IPS-18a (cell line): ENCODE measurements at regions not wholly inside any gene's neighbourhood (a gene's known extent, or its start where the extent isn't known, plus 50 kb on each side); places are given as distances from the start of the nearest gene placed in this dataset.

Experiments
- H3K27ac ChIP-seq: one replicate; pipeline ENCODE4 v1.5.1; 2013; ENCODE audit warnings: low read length
- H3K27me3 ChIP-seq: one replicate; pipeline ENCODE4 v1.6.1; 2013; ENCODE audit warnings: mild to moderate bottlenecking, low read length; ENCODE audit not compliant: control insufficient read depth, insufficient read depth
- H3K36me3 ChIP-seq: one replicate; pipeline ENCODE4 v1.6.1; 2013; ENCODE audit warnings: low read depth, low read length; ENCODE audit not compliant: control insufficient read depth
- H3K4me1 ChIP-seq: one replicate; pipeline ENCODE4 v1.6.1; 2013; ENCODE audit warnings: low read depth, low read length; ENCODE audit not compliant: control insufficient read depth
- H3K4me3 ChIP-seq: one replicate; pipeline ENCODE4 v1.5.1; 2013; ENCODE audit warnings: low read length
- H3K9ac ChIP-seq: one replicate; pipeline ENCODE4 v1.6.1; 2013; ENCODE audit warnings: mild to moderate bottlenecking, low read length, moderate library complexity
- H3K9me3 ChIP-seq: one replicate; pipeline ENCODE4 v1.6.1; 2013; ENCODE audit warnings: low read depth, low read length; ENCODE audit not compliant: control insufficient read depth

DNA sequence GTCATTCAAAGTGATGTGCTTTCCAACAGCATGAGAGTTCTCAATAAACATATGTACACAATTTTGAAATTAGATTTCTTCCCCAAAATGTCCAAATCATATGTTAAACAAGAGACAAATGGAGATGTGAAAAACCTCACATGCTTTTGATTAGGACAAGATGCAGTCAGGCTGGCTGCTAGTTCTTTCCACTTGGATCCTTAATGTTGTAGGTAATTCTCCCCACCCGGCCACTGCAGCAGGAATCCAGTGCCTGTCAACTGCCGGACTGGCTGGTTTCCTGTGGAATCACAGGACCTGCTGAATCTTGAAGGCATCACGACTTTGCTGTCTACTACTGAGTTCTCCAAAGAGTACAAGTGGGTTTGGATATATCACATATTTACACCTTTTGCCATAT lies 138.6 kb upstream of the AKR1E2 start:
- Histone ChIP-seq H3K27ac (no peak overlapping the region), H3K4me3 (no peak overlapping the region), H3K9me3 (no peaks in the 10 kb centered on the region), H3K36me3 (no peaks in the 10 kb centered on the region), H3K27me3 (no peaks in the 10 kb centered on the region), H3K9ac (no peak overlapping the region), H3K4me1 (no peaks in the 10 kb centered on the region)

DNA sequence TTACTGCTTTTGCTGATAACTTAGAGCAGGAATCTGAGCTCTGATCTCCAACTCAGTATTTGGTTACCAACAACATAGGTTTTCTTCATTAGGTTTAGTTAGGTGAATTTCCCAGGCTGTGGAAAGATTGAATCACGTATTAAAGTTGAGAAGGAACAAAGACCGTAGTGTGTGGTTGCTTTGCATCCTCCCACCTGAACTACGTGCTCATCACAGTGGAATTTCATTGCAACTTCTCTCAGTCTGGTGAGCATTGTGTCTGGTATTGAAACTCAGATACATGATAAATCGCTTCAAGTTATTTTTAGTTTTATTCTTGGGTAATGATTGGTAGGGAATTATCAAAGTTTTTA lies 139.4 kb upstream of the AKR1E2 start:
- Histone ChIP-seq H3K36me3 (no peaks in the 10 kb centered on the region), H3K27ac (no peak overlapping the region), H3K27me3 (no peaks in the 10 kb centered on the region), H3K9ac (no peak overlapping the region), H3K4me1 (no peaks in the 10 kb centered on the region), H3K9me3 (no peaks in the 10 kb centered on the region), H3K4me3 (no peak overlapping the region)

DNA sequence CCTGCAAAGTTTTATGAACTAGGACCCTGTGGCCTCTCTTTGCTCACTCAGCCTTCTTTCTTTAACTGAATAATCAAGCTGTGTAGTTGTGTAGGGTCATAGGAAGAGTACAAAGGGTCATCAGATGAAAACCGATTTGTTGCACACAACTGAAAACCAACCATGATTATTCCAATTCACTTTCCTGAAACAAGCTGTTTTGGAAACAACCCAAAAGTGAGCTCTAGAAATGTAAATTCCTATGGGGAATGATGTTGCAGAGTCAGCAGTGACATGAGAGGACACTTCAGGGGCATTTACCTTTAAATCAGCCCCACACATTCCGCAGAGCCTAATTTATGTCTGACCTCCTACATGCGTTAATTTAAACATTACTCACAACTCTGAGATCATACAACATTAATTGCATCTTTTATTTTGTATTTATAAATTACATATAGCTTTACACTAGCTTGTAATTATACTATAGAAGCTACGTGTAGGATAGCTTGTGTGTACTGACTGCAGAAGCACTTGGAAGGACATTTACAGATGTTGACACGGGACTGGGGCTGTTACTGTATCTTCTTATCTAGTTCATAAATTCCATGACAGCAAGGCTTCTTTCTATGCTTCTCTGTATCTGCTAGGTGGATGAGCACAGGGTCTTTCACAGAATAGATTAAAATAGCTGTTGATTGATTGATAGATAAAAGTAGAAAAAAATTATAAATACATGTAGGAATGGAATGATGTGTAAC lies 139.9 kb upstream of the AKR1E2 start:
- Histone ChIP-seq H3K4me1 (no peaks in the 10 kb centered on the region), H3K36me3 (no peaks in the 10 kb centered on the region), H3K9ac (no peak overlapping the region), H3K4me3 (no peak overlapping the region), H3K9me3 (no peaks in the 10 kb centered on the region), H3K27ac (no peak overlapping the region), H3K27me3 (no peaks in the 10 kb centered on the region)

DNA sequence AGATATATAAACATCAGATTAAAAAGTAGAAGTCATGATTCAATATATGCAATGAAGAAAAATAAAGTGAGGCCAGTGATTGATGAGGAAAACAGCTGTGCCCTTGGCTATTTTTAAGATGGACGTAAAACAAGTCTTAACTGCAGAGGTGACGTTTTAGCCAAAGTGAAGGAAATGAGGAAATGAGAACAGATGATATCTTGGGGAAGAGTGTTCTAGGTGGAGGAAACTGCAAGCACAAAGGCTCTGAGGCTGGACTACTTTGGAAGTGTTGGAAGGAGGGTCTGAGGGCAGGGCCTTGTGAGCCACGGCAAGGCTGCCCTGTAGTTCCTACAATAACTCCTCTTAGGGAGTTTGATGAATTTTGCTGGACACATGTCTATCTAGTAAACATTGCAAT lies 140.5 kb upstream of the AKR1E2 start:
- no peaks in the 10 kb centered on the region for H3K9me3 ChIP-seq
- H3K9ac ChIP-seq = no peak overlapping the region
- H3K27ac ChIP-seq = no peak overlapping the region
- no peaks in the 10 kb centered on the region for H3K4me1 ChIP-seq
- no peak overlapping the region for H3K4me3 ChIP-seq
- no peaks in the 10 kb centered on the region for H3K36me3 ChIP-seq
- no peaks in the 10 kb centered on the region for H3K27me3 ChIP-seq

DNA sequence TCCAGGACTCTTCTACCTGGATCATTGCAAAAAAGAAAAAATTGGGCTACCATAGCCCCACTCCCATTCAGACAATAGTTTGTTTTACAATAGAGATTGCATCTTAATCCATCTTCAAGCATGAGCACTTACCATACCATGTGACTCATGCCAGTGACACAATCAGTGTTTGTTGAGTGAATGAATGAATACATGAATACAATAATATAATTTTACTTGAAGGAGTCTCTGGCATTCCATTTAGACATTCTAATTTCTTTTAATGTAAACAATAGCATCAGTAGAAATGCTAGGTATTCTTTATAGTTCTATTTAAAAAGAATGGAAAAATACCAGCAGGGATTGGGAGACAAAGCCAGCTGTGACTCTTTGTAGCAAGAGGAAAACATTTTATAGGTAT lies 141.6 kb upstream of the AKR1E2 start:
- Histone ChIP-seq H3K4me1 (no peaks in the 10 kb centered on the region), H3K27me3 (no peaks in the 10 kb centered on the region), H3K9ac (no peak overlapping the region), H3K4me3 (no peak overlapping the region), H3K36me3 (no peaks in the 10 kb centered on the region), H3K9me3 (no peaks in the 10 kb centered on the region), H3K27ac (no peak overlapping the region)

DNA sequence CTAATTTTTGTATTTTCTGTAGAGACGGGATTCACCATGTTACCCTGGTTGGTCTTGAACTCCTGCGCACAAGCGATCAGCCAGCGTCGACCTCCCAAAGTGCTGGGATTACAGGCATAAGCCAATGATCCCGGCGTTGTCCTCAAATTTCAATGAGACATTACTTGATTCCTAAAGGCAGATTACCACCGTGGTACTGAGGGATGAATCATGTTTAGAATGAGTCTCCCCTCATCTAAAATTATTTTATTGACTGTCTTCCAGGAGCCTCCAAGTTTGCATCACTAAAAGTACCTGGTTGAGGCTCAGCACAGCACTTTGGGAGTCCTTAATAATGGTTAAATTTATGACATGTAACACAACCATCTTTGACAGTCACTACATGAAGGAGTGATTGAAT lies 142.2 kb upstream of the AKR1E2 start:
- no peak overlapping the region for H3K4me3 ChIP-seq
- no peaks in the 10 kb centered on the region for H3K9me3 ChIP-seq
- no peaks in the 10 kb centered on the region for H3K4me1 ChIP-seq
- H3K9ac ChIP-seq = no peak overlapping the region
- H3K27me3 ChIP-seq = no peaks in the 10 kb centered on the region
- no peaks in the 10 kb centered on the region for H3K36me3 ChIP-seq
- H3K27ac ChIP-seq = no peak overlapping the region

DNA sequence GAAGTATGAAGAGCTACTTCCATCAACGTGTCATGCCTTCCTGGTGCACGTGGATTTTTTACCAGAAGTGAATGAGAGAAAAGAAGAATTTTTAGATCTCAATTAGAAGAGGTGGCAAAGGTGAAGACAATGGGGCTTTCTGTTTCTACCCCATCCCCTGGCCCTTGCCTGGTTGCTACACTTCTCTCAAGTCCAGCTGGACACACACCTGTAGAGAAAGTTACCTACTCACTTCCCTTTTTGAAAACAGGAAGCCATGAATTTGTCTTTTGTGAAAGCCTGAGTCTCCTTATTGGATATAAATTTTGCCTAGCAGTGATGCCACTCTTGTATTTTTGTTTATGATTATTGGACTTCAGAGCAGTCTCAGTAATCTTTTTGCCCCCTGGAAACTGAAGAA lies 142.9 kb upstream of the AKR1E2 start:
- Histone ChIP-seq H3K9me3 (no peaks in the 10 kb centered on the region), H3K27ac (no peak overlapping the region), H3K4me1 (no peaks in the 10 kb centered on the region), H3K4me3 (no peak overlapping the region), H3K36me3 (no peaks in the 10 kb centered on the region), H3K27me3 (no peaks in the 10 kb centered on the region), H3K9ac (no peak overlapping the region)

DNA sequence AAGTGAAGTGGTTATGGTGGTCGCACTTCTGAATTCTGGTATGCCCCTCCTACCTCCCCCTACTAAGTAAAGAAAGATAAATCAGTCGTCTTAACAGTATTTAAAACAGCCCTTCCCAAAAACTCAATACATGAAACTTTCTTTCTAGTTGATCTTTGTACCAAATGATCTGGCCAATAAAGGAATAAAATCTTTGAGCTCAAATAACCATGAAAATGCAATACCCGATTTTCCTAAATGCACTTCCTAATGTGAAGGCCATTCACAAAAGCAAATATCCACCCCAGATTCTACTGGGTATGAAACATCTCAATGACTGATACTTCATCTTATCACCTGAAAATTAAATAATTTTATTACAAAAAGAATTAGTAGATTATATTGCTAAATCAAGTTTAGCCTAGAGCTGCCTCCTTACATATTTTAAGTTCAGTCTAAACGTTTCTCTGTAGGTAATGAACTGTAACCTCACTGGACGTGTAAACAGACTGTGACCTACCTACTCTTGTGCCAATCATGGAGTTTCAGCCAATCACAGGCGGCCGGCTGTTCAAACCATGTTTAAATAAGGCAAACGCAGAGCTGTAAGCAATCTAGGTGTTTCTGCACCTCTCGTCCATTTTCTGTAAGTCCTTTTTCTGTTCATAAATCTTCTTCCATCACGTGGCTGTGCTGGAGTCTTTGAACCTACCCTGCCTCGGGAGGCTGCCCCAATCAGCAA lies 146.9 kb upstream of the AKR1E2 start:
- H3K9me3 ChIP-seq = no peaks in the 10 kb centered on the region

DNA sequence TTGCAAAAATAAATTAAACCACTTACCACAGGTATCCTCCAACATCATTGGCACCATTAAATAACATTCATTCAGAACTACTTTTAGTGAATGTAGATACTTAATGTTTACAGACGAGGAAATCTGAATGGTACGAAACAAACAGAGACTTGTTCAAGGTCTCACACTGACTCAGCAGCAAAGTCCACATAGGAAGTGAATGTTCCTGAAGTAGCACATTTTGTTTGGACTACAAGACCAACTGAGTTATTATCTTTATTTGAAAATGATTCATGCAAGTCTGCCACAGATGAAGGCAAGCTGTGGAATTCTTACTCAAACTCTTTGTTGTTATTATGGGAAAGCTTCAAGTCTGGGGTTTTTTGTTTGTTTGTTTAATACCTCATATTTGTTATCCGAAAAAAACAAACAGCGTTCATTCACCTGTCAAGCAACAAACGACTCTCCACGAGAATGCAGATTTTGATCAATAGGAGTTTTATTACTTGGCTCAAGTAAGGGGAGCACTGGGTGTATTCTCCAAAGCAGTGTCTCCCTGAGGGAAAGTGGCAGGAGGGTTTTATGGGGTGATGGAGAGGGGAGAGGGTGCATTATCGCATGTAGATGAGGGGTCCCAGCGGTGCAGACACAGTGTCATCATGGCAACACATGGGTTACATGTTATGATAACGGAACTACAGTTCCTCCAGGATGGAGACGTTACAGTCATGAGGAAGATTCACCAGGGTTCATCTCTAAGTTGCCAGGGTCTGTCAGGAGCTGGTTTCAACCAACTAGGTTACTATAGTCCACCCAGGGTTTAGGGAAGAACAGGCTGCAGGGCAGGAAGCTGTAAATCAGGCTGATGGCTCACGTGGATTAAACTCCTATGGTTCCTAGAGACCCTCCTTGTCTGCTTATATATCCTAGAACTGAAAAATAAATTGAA lies 147.7 kb upstream of the AKR1E2 start:
- no peaks in the 10 kb centered on the region for H3K36me3 ChIP-seq
- H3K27me3 ChIP-seq = no peaks in the 10 kb centered on the region
- no peaks in the 10 kb centered on the region for H3K4me1 ChIP-seq
- H3K27ac ChIP-seq = no peak overlapping the region
- H3K9me3 ChIP-seq = no peaks in the 10 kb centered on the region
- H3K9ac ChIP-seq = no peak overlapping the region
- H3K4me3 ChIP-seq = no peak overlapping the region

More for the DNA sequence above, 146.9 kb upstream of the AKR1E2 start:
- Histone ChIP-seq H3K27me3 (no peaks in the 10 kb centered on the region), H3K36me3 (no peaks in the 10 kb centered on the region), H3K4me1 (no peaks in the 10 kb centered on the region), H3K4me3 (no peak overlapping the region), H3K9ac (no peak overlapping the region), H3K27ac (no peak overlapping the region)

DNA sequence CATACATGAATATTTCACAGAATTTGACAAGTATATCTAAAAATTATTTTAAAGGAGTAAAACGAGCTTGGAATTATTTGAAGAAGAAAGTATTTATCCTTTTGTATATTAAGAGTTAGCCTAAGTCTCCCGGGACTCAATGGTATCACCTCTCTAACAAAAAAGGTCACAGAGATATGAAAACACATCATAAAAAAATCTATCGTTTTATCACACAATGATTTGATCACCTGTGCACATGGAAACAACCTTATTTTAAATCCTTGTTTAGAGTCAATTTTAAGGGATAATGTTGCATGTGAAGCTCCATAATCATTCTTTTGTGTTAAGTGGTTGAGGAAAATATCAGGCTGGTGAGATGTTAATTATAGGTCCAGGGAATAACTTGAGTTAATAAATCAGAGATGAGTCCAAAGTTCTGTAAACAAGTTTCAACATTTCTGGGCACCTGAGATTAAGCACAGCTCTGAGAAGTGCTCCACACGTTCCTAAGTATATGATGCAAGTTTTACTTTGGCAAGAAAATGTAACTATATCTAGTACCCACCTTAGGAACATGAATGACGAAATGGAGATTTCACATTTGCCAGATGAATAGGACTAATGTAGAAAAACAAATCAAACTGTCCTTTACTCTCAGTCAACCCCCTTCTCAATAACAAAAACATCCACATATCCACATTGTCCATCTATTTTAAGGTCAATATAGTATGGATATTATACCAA lies 148.5 kb upstream of the AKR1E2 start:
- no peaks in the 10 kb centered on the region for H3K36me3 ChIP-seq
- no peak overlapping the region for H3K4me3 ChIP-seq
- no peaks in the 10 kb centered on the region for H3K9me3 ChIP-seq
- H3K27ac ChIP-seq = no peak overlapping the region
- H3K9ac ChIP-seq = no peak overlapping the region
- no peaks in the 10 kb centered on the region for H3K4me1 ChIP-seq
- no peaks in the 10 kb centered on the region for H3K27me3 ChIP-seq

DNA sequence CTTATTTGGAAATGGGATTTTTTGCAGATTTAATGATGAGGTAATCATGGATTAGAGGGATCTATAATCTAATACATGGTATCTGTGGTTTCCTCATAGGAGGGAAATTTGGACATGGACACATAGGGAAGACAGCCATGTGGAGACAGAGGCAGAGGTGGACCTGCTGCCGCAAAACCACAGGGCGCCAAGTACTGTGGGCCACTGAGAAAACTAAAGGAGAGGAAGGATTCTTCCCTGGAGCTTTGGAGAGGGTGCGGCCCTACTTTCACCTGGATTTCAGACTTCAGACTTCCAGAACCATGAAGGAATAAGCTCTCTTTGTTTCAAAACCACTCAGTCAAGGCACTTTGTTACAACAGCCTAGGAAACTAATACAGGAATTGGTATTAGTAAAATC lies 149.4 kb upstream of the AKR1E2 start:
- H3K4me1 ChIP-seq = no peaks in the 10 kb centered on the region
- H3K9me3 ChIP-seq = no peaks in the 10 kb centered on the region
- H3K36me3 ChIP-seq = no peaks in the 10 kb centered on the region
- H3K27ac ChIP-seq = no peak overlapping the region
- no peaks in the 10 kb centered on the region for H3K27me3 ChIP-seq
- no peak overlapping the region for H3K4me3 ChIP-seq
- no peak overlapping the region for H3K9ac ChIP-seq
